ENCODE measurements at regions not wholly inside any gene's neighbourhood (a gene's known extent, or its start where the extent isn't known, plus 50 kb on each side); places are given as distances from the start of the nearest gene placed in this dataset.

GRCh38 chr10:43013065-43013464, 63.8 kb upstream of the RET start:
- DNase-seq, result no peak

GRCh38 chr10:43024524-43024923, 52.3 kb upstream of the RET start:
- DNase-seq, result no peak

DNA sequence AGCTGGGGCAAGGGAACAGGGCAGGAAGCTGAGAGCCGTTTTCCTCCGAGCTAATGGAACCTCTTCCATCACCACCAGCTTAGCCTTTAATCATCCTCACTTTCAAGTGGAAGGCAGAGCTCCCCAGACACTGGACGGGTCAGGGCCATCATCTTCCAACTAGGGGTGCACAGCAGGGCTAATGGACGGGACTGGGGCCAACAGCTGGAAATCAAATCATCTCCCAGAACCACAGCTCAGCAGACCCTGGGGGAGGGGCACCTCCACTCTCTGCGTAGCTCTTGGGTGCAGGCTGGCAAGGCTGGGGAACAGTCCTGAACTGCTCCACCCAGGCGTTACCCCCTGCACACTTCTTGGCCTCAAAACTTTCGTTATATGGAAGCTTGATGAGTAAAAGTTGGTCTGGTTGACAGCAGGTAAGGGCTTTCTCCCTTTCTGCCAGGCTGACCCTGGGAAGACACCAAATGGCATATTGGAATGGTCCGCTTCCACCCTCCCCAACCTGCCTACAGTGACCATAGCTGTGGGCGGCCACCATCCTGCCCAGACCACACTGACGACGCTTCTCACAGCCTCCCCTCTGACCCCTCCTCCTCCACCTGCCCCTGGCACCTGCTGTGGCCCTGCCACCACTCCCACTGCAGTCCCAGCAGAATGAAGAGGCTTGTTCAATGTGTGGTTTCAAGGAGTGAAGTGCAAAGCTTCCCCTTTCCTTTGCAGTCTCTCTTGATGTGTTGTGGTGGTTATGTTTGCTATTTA, 51.7 kb upstream of the RET start:
- DNase-seq, result no peak

- no peak for DNase-seq
Measured at GRCh38 chr10:43026039-43026973, 50.6 kb upstream of the RET start.
